Non-pigmented ciliary epithelial cell (primary cell): ENCODE measurements at regions not wholly inside any gene's neighbourhood (a gene's known extent, or its start where the extent isn't known, plus 50 kb on each side); places are given as distances from the start of the nearest gene placed in this dataset.

Experiments used
- DNase-seq: peaks from one replicate; pipeline ENCODE4 v3.0.0-alpha.2; 2010; ENCODE audit warnings: low read depth

DNA sequence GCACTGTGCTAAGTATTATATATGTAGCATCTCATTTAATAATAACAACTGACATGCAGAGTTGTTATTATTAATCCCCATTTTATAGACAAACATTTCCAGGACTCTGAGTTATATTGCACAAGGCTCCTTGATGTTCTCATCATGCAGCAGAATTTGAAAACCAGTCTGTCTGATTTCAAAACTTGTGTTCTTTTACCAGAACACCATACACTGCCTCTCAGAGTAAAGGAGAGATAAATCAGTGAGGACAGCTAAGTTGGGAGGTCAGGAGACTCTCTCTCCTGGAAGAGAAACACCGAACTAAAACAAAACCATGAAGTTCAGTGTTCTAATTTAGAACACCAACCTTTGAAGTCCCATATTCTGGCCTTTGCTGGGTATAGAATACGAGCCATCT lies 92.7 kb upstream of the TNC start:
- no peak for DNase-seq

DNA sequence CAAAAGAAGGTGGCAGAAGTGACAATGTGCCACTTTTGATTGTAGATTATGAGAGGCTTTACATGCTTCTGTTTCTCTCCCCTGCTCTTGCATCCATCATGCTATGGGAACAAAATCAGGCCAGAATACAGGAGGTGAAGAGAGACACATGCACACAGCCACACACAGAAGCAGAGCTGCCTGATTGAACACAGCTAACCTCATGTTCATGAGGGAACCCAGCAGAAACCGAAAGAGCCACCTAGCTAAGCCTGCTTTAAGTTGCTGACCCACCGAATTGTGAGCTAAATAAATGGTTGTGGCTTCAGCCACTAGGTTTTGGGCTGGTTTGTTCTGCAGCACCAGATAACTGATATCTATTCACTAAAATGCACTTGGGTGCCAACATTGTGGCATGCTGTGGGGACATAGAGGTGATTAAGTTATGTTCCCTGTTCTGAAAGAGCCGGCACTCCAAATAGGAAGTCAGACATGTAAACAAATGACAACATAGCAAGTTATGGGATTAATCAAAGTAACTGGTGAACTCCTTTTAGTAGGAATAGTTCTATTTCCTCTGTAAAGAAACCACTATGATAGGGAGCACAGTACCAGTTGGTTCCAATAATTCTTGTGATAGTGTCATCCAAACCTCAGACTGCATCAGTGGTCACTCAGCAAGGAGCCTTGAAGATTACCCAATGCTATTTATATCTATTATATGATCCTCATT lies 93.6 kb upstream of the TNC start:
- no peak for DNase-seq

DNA sequence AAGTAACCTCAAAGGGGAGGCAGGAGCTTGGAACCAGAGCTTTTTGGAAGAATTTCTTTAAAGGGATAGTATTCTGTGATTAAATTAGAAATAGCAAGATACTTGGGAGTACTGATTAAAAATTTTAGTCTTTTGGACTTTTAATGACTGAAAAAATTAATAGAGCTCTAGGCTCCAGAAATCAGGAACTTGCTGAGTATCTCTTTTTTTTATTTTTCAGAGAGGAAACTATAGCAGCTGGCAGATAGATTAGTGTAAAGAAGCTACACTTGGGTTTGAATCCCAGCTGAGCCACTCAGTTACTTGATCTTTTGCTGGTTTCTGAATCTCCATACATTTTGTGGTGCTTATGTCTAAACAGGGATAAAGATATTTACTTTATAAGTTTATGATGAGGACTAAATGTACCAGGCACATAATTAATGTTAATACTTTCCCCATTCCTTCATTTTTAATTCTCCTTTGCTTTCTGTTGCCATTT lies 94.2 kb upstream of the TNC start:
- no peak for DNase-seq

DNA sequence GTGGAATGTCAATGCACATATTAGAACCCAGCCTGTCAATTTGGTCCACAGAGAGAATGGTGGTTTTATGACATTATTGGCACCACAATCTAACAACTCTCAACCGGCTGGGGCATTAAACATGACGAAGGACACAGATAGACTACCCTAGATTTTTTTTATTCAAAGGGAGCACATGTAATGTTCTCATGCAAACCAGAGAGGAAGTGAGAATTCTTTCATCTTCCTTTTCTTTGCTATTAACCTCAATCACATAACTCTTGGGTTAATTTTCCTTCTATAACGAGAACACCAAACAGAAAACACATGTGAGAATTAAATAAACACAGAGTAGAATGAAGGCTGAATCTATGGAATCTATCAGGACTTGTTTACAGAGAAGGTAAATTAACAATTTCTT lies 94.9 kb upstream of the TNC start:
- DNase-seq: no peak

DNA sequence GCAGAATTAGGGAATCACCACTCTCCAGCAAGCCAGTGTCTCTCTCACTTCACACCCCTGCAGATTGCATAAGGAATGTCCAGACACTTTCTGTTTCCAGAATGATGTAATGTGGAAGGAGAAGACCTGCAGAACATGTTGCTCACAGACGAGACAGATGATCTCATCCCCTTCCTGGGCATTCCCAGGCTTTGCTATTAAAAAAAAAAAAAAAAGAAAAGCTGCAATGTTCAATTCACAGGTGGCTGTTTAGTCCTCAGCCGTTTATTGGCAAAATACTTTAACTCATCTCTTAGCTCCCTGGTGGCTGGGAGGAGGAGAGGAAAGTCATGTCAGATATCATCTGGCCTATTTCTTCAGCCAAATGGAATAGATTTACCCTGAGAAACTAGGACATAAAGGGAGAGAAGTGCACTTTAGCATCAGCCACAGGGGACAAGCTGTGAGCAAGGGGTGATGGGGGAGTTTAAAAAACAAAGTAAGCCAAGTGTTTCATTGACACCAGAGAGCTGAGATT lies 95.9 kb upstream of the TNC start:
- DNase-seq: peak; percentile 92

DNA sequence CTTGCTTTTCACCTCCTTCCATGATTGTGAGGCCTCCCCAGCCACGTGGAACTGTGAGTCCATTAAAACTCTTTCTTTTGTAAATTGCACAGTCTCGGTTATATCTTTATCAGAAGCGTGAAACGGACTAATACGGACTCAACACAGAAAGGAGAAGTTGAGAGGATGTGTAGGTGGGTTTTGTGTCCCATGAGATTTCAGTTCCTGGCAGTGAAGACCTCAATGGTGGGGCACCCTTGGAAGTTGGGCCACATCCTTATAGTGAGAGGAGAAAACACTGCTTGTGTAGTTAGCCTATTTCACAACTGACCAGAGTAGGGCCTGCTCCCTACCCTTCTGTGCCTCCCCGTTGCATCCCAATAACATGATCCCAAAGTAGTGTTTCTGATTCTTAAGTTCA lies 98.9 kb upstream of the TNC start:
- DNase-seq: no peak

DNA sequence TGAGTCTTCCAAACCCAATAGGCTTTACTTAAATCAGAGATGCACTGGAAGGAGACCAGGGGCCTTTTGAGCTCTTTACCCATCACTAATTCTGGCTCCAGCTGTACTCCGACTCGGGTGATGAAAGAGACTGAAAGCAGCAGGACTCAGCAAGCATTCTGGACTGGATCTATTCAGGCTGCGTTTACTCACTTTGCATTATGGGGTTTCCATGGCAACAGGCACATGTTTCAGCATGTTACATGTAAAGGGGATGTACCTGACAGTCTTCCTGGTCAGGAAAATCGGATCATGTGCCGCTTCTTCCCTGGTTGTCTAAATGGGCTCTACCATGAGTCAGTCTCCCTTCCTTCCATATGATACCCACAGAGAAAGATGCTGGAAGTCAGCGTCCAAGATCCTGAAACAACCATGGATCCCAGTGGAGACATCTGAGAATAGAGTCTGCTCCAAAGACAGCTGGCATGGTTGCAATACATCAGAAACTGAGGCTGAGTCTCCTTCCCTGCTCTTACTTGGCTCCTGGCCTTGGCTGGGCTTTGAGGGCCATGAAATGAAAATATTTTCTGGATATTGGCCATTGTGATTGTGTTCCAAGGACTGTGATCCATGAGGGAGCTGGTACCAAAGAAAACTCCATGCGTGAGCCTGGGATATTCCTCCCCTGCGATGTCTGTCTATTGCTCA lies 102.5 kb upstream of the TNC start:
- no peak for DNase-seq

DNA sequence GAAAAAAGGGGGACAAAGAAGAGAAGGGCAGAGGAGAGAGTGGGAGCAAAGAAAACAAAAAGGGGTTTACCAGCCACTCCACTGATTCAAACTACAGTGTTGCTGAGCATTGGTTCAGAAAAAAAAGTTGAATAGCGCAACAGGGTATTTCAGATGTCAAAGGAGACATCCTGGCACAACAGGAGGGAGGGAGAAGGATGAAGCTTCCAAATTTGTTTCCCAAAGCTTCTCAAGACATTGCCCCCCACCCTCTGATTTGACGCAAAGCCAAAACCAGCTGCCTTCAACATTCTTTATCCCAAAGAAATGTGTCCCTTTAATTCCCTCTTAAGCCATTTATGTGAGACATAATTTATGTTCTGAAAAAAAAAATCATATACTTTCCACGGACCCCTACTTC lies 105.5 kb upstream of the TNC start:
- no peak for DNase-seq

DNA sequence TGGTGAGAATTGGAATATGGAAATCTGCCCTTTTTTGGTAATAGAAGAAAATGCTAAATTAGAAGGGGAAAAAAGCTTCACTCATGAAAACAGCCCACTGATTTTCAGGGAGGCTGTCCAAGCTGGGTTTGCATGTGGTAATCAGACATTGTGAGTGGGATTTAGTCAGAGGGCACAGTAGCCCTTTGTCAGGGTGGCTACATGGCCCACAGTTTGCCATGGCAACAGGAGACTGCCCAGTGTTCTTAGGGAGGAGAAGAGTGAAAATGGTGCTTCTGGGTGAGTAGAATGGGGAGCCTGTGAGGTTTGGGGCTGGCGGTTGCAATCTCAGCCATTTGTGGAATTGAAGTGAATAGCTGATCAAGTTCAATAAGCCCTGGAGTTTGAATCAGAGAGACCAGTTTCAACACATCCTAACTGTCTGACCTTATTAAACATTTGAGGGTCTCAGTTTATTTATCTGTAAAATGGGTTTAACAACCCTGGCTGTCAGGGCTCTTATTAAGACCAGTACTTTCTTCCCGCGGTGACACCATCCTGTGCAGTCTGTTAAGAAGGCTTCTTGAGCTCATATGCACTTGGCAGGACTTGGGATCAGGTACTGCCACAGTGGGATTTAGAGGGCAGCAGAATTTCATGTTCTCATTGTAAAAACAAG lies 107.6 kb upstream of the TNC start:
- no peak for DNase-seq

DNA sequence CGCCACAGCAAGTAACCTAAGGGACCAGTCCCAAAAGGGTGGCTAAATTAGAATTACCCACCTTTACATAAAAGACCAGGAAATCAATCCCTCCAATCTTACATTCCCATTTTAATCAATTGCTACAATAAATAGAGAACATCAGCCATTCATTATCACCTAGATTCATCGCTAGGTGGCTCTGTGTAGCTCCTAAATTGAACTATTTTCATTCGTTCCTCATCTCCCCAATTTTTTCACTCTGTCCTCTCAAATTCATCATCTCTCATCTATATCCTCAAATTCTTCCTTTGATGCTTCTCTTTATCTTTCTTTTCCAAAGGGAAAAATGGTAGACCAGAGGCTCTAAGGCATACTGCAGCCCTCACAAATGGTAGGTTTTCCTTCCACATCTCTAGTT lies 108.2 kb upstream of the TNC start:
- no peak for DNase-seq

DNA sequence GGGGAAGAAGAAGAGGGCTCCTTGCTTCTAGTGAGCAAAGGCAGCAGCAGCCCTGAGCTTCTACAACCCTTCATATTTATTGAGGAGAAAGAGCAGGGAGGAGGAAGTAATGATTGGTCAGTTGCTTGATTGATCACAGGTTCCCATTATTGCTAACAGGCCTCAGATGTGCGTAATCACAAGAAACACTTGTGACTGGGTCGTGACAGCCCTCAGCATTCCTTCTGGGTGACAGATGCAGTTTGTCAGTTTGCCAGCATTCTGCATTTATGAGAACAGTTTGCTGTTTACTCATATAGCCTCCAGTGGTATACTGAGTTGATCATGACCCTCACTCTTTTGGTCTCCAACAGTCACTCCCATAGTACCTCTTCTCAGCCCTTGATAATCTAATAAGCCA lies 111.5 kb upstream of the TNC start:
- DNase-seq: no peak

DNA sequence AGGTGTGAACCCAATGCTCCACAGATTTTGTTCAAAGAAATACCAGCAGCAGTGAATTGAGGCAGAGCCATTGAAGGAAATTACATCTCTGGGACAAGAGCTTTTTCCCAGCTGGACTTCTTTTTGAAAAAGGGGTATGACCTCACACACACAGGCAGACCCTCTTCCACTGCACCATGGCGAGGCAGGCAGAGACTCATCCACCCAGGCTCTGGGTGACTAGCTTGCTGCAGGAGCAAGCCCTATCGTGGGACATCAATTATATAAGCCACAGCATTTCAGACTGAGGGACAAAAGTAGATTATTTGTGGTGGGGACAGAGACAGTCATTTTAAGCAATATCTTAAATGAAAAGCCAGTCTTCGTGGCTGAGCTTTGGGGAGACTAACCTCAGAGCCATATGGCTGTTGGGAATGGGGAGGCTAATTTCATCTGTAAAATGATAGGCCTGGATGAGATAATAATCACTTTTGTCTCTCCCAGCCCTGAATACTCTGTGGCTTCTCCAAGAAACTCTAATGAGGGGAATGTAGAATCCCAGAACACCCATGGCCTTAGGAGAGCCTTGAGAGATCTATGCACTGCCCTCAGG lies 113.1 kb upstream of the TNC start:
- no peak for DNase-seq

DNA sequence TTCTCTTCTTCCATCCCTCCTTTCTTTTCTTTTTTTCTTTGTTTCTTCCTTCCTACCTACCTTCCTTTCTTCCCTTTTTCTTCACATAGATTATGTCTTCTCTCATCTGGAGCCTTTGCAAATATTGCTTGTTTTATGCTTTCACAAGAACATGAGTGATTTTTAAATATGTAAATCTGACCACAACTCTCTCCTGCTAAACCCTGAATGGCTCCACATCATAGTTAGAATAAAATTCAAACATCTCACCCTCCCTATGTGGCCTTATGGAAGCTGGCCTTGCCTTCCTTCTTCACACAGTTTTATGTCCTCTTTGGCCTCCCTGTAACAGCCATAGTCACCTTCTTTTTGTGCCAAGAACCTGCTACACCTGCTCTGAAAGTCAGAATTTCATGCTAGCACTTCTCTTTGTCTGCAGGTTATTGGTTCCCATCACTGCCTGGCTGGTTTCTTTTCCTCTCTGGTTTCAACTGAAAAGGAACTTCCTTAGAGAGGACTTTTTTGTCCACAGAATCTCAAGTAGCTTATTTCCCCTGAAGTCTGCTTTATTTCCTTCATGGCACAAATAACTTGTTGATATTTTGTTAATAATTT lies 114.3 kb upstream of the TNC start:
- no peak for DNase-seq

DNA sequence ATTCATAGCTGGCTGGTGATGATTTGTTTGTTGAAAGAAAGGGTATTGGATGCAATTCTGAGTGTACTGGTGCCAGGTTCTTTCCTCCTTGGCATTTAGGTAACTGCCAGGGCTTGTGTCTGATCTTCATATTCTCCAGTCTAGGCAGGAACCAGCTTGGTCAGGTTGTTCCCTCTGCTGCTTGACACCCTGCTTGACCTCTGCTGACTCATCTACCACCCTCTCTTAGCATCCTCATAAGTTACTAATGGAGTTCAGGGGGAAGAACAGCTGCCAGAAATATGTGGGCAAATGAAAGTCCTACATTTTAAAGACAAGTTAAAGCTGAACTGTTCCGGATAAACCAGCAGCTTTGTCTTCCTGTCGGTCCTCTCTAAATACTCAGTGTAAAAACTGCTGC lies 116.1 kb upstream of the TNC start:
- DNase-seq: peak; percentile 79

DNA sequence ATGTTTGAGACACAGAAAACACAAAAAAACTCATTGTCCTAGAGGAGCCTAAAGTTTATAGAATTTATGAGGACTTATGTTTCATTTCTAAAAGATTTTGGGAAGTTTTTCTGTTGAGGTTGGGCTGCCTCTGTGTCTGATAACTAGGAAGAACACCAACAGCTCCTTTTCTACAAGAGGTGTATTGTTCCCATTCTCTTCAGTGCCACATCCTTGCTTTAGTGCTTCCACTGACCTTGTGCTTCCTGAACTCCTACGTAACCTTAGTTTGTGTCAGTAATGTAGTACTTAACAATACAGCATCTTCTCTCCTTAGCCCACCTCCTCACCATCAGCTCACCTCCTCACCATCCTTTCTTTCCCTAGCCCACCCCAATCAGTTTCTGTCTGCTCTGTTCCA lies 117.3 kb upstream of the TNC start:
- DNase-seq: no peak

DNA sequence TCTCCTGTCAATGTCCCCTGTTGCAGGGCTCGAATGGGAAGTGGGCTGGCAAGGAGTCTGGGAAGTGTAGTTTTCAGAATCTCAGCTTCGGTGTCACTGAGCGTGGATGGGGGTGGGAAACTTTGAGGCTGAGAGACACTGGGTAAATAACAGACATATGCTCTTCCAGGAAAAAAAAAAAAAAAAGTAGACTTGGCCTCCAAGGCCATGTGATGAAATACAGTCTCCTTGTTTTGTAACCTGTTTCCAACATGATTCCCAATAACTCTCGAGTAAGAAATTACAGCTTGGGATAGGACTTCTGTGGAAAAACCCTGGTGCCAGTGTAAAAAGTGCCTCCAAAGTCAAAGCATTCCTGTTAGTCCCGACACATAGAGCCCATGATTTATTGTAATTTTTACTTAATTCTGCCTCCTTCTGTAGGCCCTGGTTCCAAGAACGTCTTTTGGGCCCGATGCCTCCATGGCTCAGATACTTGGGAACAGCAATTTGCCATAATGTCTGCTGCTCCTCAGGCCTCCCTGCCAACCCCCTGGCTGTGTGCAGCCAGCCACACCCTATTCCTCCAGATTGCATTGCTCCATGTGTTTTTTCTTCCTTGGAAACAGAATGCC lies 119.5 kb upstream of the TNC start:
- DNase-seq: no peak

DNA sequence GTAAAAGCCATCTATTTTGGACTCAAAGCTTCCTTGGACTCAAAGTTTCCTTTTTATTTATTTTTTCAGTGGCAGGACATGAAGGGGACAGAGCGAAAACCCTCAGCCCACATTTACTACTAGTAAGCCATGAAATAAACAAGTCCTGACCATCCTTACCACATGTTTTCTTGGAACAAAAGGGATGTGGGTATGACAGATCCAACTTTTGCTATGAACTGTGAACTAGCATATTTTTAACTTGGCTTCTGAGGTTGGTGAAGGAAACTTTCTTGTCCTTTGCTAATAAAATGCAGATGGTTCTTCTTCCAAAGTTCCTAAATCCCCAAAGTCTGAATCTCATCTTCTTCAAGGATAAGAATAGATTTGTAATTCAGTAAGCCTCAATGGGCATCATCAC lies 122.7 kb upstream of the TNC start:
- no peak for DNase-seq

DNA sequence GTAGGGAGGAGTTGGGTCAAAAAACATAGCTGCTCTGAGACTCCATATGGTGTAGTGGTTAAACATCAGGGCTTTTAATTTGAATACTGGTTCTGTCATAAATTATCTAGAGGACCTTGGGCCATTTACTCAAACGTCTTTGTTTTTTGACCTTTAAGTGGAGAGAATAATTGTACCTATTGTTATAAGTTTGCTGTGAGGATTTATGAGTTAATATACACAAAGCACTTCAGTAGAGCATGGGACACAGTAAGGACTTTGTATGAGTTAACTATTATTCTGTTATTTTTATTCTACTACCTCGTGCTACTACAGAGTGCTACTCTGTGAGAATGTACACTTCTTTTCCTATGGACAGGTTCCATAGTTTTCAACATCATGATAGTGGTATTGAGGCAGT lies 123.7 kb upstream of the TNC start:
- no peak for DNase-seq

DNA sequence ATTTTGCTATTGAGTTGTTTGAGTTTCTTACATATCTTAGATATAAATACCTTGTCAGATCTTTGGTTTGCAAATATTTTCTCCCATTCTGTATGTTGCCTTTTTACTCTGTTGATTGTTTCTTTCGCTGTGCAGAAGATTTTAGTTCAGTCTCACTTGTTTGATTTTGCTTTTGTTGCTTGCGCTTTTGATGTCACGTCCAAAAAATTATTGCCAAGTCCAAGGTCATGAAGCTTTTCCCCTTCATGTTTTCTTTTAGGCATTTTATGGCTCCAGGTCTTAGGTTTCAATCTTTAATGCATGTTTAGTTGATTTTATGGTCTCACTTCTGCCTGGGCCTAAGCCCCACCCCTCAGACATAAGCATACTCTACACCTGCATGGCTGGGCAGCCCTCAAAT lies 131.5 kb upstream of the TNC start:
- no peak for DNase-seq

DNA sequence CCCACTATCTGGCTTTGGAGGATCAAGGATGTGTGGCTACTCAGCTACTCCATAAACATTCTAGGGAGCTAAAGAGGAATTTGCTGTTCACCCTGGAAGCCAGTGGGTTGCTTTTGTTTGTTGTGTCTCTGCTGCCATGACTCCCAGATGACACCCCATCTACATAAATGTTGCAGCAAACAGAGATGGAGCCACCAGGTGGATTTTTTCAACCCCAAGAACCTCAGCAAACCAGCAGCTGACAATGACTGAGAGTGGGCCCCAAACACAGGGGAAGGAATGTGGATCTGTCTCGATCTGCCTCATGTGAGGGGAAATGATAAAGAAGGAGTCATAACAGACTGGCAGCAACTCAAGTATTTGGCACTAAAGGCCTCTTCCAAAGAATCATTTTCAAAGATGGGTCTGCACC lies 132.7 kb upstream of the TNC start:
- DNase-seq: peak; percentile 91

DNA sequence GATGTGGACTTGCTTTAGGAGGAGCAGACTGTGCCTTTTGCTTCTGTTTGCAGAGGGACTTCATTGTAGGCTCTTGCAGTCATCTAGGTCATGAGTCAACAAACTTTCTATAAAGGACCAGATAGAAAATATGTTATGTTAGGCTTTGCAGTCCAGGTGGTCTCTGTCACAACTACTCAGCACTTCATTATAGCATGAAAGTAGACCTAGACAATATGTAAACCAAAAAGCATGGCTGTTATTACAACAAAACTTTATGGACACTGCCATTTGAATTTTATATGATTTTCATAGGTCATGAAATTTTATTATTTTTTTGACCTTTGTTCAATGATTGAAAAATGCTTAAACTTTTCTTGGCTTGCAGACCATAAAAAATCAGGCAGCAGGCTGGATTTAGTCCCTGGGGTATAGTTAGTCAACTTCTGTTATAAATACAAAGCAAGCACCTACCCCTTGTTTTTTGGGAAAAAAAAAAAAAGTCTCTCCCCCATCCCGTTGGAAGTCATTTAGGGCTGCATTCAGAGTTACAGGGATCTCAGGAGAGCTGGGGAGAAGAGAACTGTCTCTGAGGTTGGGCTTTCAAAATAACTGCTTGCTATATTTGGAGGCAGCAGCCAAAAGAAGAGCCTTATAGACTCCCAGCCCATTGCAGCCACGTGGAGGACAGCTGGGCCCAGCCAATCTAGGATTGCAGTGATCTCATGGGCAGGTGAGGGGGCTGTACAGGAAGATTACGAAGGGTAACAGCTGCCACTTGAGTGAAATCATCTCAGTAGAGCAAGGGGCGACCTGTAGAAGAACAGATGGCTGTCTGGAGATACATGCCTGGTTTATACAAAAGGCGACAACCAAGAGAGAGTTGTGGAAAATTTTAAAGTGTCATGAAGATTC lies 136.6 kb upstream of the TNC start:
- DNase-seq: no peak
